WI38 (cell line): ENCODE measurements at regions not wholly inside any gene's neighbourhood (a gene's known extent, or its start where the extent isn't known, plus 50 kb on each side); places are given as distances from the start of the nearest gene placed in this dataset.

ENCODE experiments used
- H3K4me3 ChIP-seq: 2 replicates; pipeline ENCODE4 v1.5.1; 2011; ENCODE audit warnings: low read depth, mild to moderate bottlenecking, control low read depth, low read length
- TF ChIP-seq, protein P1 (sequence below): IDR thresholded peaks from 2 replicates; pipeline ENCODE4 v1.5.1; 2012; ENCODE audit warnings: low read depth, mild to moderate bottlenecking, control low read depth, low read length

GRCh38 chr13:63025741-63026140, 1610.1 kb upstream of the PCDH20 start:
- H3K4me3 ChIP-seq = no peak overlapping the region
- TF ChIP-seq, protein P1, sequence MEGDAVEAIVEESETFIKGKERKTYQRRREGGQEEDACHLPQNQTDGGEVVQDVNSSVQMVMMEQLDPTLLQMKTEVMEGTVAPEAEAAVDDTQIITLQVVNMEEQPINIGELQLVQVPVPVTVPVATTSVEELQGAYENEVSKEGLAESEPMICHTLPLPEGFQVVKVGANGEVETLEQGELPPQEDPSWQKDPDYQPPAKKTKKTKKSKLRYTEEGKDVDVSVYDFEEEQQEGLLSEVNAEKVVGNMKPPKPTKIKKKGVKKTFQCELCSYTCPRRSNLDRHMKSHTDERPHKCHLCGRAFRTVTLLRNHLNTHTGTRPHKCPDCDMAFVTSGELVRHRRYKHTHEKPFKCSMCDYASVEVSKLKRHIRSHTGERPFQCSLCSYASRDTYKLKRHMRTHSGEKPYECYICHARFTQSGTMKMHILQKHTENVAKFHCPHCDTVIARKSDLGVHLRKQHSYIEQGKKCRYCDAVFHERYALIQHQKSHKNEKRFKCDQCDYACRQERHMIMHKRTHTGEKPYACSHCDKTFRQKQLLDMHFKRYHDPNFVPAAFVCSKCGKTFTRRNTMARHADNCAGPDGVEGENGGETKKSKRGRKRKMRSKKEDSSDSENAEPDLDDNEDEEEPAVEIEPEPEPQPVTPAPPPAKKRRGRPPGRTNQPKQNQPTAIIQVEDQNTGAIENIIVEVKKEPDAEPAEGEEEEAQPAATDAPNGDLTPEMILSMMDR = no peak

GRCh38 chr13:63024458-63024857, 1608.8 kb upstream of the PCDH20 start:
- TF ChIP-seq, protein P1 = no peak
- H3K4me3 ChIP-seq = no peak overlapping the region

- TF ChIP-seq, protein P1 = no peak
- H3K4me3 ChIP-seq = no peak overlapping the region
These were observed 1596.3 kb upstream of the PCDH20 start for GRCh38 chr13:63011996-63012395.

DNA sequence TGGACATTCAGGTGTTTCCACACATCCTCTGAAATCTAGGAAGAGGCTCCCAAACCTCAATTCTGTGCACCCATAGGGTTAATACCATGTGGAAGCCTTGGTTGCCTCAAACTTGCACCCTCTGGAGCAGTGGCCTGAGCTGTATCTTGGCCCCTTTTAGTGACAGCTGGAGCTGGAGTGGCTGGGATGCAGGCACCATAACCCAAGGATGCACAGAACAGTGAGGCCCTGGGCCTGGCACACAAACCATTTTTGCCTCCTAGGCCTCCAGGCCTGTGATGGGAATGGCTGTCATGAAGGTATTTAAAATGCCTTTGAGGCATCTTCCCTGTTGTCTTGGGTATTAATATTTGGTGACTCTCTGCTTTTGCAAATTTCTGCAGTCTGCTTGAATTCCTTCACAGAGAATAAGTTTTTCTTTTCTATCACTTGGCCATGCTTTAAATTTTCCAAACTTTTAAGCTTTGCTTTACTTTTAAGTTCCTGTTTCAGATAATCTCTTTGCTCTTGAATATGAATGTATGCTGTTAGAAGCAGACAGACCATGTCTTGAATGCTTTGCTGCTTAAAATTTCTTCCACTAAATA, 1594.5 kb upstream of the PCDH20 start:
- TF ChIP-seq, protein P1 = no peak

DNA sequence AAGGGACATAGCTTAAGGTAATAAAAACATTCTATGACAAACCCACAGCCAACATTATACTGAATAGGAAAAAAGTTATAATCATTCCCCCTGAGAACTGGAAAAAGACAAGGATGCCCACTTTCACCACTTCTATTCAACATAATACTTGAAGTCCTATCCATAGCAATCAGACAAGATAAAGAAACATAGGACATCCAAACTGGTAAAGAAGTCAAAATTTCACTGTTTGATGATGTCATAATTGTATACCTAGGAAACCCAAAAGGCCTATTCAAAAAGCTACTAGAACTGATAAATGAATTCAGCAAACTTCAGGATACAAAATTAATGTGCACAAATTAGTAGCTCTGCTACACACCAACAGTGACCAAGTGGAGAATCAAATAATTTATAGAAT, 1590.0 kb upstream of the PCDH20 start:
- TF ChIP-seq, protein P1 = no peak
- H3K4me3 ChIP-seq = no peak overlapping the region

More for the DNA sequence above, 1594.5 kb upstream of the PCDH20 start:
- H3K4me3 ChIP-seq = no peak overlapping the region

DNA sequence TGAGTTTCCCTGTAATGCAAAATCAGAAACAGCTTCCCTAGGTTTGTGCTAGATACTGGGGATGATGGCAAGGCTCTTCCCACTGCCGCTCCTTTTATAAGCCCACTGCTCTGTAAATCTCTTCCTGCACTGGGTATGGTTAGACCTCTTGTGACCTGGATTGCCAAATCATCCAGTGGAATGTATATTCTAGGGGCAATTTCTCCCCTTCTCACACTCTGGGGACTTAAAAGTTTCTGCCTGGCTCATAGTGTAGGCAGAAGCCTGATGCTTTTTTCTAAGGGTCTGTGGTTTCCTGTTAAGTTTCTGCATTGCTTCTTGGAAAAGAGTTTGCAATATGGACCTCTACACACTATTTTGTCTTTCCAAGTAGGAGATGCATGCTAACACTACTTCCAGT, 1582.0 kb upstream of the PCDH20 start:
- TF ChIP-seq, protein P1 = no peak
- H3K4me3 ChIP-seq = no peak overlapping the region

GRCh38 chr13:62997038-62997599, 1581.5 kb upstream of the PCDH20 start:
- TF ChIP-seq, protein P1 = no peak
- no peak overlapping the region for H3K4me3 ChIP-seq
